Kidney (tissue), 13 donors: ENCODE measurements at regions not wholly inside any gene's neighbourhood (a gene's known extent, or its start where the extent isn't known, plus 50 kb on each side); places are given as distances from the start of the nearest gene placed in this dataset.
A peak's percentile ranks its signal among the peaks of the same experiment; 100 is the strongest.

Experiments used
- DNase-seq, 5 donors: peaks; one replicate each; pipeline ENCODE4 v3.0.0-alpha.2; 2013 to 2020
- FAIRE-seq: peaks from 2 replicates; lab custom pipeline; 2012; peaks lifted over from hg19 to GRCh38; lab: Jason Lieb, UNC
- H3K27ac ChIP-seq, 2 donors: one replicate each; pipeline ENCODE4 v1.7.0; 2013; ENCODE audit warnings: low read depth in 2 of 2, low read length in 2 of 2, inconsistent platforms in 1 of 2
- H3K27me3 ChIP-seq: one replicate; pipeline ENCODE4 v1.7.1; 2013; ENCODE audit warnings: low read length, inconsistent platforms; ENCODE audit not compliant: control insufficient read depth, insufficient read depth
- H3K36me3 ChIP-seq, 3 donors: one replicate each; pipeline versions ENCODE4 v1.7.0 to v1.7.1; 2013; ENCODE audit warnings: low read length in 3 of 3, control low read depth in 1 of 3, inconsistent platforms in 1 of 3; ENCODE audit not compliant: insufficient read depth in 3 of 3, control insufficient read depth in 2 of 3
- H3K4me1 ChIP-seq, 3 donors: one replicate each; pipeline versions ENCODE4 v1.7.0 to v1.7.1; 2013; ENCODE audit warnings: low read length in 3 of 3, inconsistent platforms in 1 of 3, low read depth in 1 of 3; ENCODE audit not compliant: control insufficient read depth in 2 of 3, insufficient read depth in 2 of 3
- H3K4me3 ChIP-seq, 3 donors: one replicate each; pipeline versions ENCODE4 v1.7.0 to v1.8.1; 2013; ENCODE audit warnings: low read length in 3 of 3, control low read depth in 1 of 3, inconsistent platforms in 1 of 3
- H3K9ac ChIP-seq, 3 donors: one replicate each; pipeline versions ENCODE4 v1.7.0 to v1.7.1; 2013; ENCODE audit warnings: low read length in 3 of 3, control low read depth in 1 of 3, inconsistent platforms in 1 of 3
- H3K9me3 ChIP-seq, 3 donors: one replicate each; pipeline versions ENCODE4 v1.7.0 to v1.7.1; 2013; ENCODE audit warnings: low read length in 3 of 3, control low read depth in 1 of 3, inconsistent platforms in 1 of 3; ENCODE audit not compliant: control insufficient read depth in 2 of 3, insufficient read depth in 1 of 3
- intact Hi-C: fragments of 100-400 bp; cut with DNase I; formaldehyde crosslinking; loops from one replicate; pipeline ENCODE4 v1.11.1; 2022
- TF ChIP-seq, protein P1 (sequence below): IDR thresholded peaks from 3 replicates; pipeline ENCODE4 v1.5.1; 2012; ENCODE audit warnings: mild to moderate bottlenecking, moderate library complexity, borderline replicate concordance; ENCODE audit not compliant: insufficient read depth; ENCODE audit errors: extremely low read depth
- donor health status: control.
- donor health status: control.
- donor health status: control.
- donor health status: control.
- donor health status: control.
- donor health status: DM: yes; HTN: yes; CAD: no.
- donor health status: Normal renal cell carcinoma (clear cell type).

GRCh38 chr13:50353651-50354415 is 338.6 kb downstream of the KCNRG start:
- peak in 1 of 5 donors; percentile 30 for DNase-seq
- Histone ChIP-seq H3K27me3 (no peaks in the 10 kb centered on the region), H3K9ac (no peak overlapping the region), H3K9me3 (no peaks in the 10 kb centered on the region), H3K27ac (no peak overlapping the region), H3K4me3 (no peak overlapping the region), H3K4me1 (peaks cover 0 to 7% (median 5%) of the 10 kb centered on the region in 3 donors), H3K36me3 (no peaks in the 10 kb centered on the region)
- no peak for FAIRE-seq
- intact Hi-C loops, result no loop called here
- TF ChIP-seq, protein P1, sequence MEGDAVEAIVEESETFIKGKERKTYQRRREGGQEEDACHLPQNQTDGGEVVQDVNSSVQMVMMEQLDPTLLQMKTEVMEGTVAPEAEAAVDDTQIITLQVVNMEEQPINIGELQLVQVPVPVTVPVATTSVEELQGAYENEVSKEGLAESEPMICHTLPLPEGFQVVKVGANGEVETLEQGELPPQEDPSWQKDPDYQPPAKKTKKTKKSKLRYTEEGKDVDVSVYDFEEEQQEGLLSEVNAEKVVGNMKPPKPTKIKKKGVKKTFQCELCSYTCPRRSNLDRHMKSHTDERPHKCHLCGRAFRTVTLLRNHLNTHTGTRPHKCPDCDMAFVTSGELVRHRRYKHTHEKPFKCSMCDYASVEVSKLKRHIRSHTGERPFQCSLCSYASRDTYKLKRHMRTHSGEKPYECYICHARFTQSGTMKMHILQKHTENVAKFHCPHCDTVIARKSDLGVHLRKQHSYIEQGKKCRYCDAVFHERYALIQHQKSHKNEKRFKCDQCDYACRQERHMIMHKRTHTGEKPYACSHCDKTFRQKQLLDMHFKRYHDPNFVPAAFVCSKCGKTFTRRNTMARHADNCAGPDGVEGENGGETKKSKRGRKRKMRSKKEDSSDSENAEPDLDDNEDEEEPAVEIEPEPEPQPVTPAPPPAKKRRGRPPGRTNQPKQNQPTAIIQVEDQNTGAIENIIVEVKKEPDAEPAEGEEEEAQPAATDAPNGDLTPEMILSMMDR, result no peak

GRCh38 chr13:50355797-50356196 is 340.6 kb downstream of the KCNRG start:
- TF ChIP-seq, protein P1, result no peak
- H3K27me3 ChIP-seq, result no peaks in the 10 kb centered on the region
- DNase-seq (no peak), FAIRE-seq (no peak)
- H3K9me3 ChIP-seq, result no peaks in the 10 kb centered on the region
- no peak overlapping the region for H3K27ac ChIP-seq
- no peaks in the 10 kb centered on the region for H3K36me3 ChIP-seq
- H3K4me3 ChIP-seq, result no peak overlapping the region
- intact Hi-C loops, result no loop called here
- peaks cover 0 to 7% (median 5%) of the 10 kb centered on the region in 3 donors for H3K4me1 ChIP-seq
- no peak overlapping the region for H3K9ac ChIP-seq

DNA sequence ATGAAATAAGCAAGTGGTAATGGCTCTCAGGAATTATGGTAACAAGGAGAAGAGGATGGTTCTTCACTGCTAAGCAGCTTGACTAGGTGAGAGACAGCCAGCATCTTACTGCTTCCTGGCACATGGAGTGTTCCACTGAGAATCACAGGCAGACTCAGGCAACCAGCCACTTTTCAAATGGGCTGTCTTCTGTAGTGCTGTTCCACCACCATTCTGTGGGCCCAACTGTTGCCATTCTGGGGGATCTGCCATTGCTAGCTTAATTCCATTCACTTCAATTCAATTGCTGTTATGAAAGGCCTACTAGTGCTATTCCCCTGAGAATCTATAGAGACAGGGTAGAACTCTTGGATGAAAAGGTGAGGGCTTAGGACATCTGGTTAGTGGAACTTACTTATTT is 341.9 kb downstream of the KCNRG start:
- Histone ChIP-seq H3K36me3 (no peaks in the 10 kb centered on the region), H3K27ac (no peak overlapping the region), H3K4me1 (peaks cover 0 to 7% (median 5%) of the 10 kb centered on the region in 3 donors), H3K9ac (no peak overlapping the region), H3K4me3 (no peak overlapping the region), H3K27me3 (no peaks in the 10 kb centered on the region), H3K9me3 (no peaks in the 10 kb centered on the region)
- DNase-seq (no peak), FAIRE-seq (no peak)
- TF ChIP-seq, protein P1, result no peak
- intact Hi-C loops, result no loop called here
